ENCODE measurements at regions not wholly inside any gene's neighbourhood (a gene's known extent, or its start where the extent isn't known, plus 50 kb on each side); places are given as distances from the start of the nearest gene placed in this dataset.

DNA sequence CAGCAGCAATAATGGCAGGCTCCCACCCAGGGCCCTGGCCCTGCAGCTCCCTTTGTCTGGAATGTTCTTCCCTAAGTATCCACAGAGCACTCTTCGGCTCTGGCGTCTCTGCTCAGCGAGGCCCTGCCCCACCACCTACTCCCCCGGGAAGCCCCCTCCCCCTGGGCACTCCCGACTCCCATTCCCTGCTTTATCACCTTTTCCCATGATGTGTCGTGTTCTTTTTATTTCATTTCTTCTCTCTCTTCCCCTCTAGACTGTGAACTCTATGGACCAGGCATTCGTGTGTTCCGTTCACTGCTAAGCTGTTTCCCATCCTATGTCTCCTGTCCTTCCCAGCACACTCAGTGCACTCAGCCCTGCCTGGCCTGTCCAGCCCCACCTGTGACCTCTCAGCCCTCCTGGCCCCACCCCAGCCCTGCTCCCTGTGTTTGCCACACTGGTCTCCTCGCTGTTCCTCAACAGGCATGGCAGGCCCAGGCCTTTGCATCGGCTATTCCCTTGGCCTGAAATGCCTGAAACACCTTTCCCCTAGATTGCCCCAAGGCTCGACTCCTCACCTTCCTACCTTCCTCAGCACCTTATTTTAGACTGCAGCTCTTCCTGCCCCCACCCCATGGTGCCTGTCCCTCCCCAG lies 107.4 kb downstream of the TPRA1 start:
- no peak for TF ChIP-seq ZNF384 (IDR thresholded peaks at IDR 0.05)
- no peak for TF ChIP-seq FOXA1 (IDR thresholded peaks at IDR 0.05)
- no peak for TF ChIP-seq FOXK2 (IDR thresholded peaks at IDR 0.05)

All from HEK293T (cell line).